KMS-11 (cell line): ENCODE measurements at regions not wholly inside any gene's neighbourhood (a gene's known extent, or its start where the extent isn't known, plus 50 kb on each side); places are given as distances from the start of the nearest gene placed in this dataset.

ENCODE experiments used
- H2AFZ ChIP-seq: fragments of 200-600 bp; sonication (generic); 2 replicates; pipeline ENCODE4 v1.6.1; 2016; ENCODE audit warnings: antibody characterized with exemption, mixed run types, low read depth
- H3K27ac ChIP-seq: fragments of 200-600 bp; sonication (generic); 2 replicates; pipeline ENCODE4 v1.6.1; 2016; ENCODE audit warnings: mild to moderate bottlenecking, mixed run types
- H3K27me3 ChIP-seq: fragments of 200-600 bp; sonication (generic); 2 replicates; pipeline ENCODE4 v1.6.1; 2017; ENCODE audit warnings: mild to moderate bottlenecking, low read depth, mixed run types, moderate library complexity; ENCODE audit not compliant: insufficient read depth
- H3K36me3 ChIP-seq: fragments of 200-600 bp; sonication (generic); 2 replicates; pipeline ENCODE4 v1.6.1; 2017; ENCODE audit warnings: mild to moderate bottlenecking, mixed run types; ENCODE audit not compliant: insufficient read depth
- H3K4me1 ChIP-seq: fragments of 200-600 bp; sonication (generic); 2 replicates; pipeline ENCODE4 v1.6.1; 2016; ENCODE audit warnings: mild to moderate bottlenecking, low read depth, mixed run types; ENCODE audit not compliant: poor library complexity, severe bottlenecking
- H3K4me2 ChIP-seq: fragments of 200-600 bp; sonication (generic); 2 replicates; pipeline ENCODE4 v1.7.0; 2016; ENCODE audit warnings: mild to moderate bottlenecking, mixed run types
- H3K4me3 ChIP-seq: fragments of 200-600 bp; sonication (generic); IDR thresholded peaks from 2 replicates; pipeline ENCODE4 v1.6.1; 2017; ENCODE audit warnings: low read depth, low read length, mixed read lengths; ENCODE audit not compliant: insufficient read depth
- H3K79me2 ChIP-seq: fragments of 200-600 bp; sonication (generic); 2 replicates; pipeline ENCODE4 v1.6.1; 2016; ENCODE audit warnings: low read depth, mixed run types; ENCODE audit not compliant: insufficient read depth
- H3K9ac ChIP-seq: fragments of 200-600 bp; sonication (generic); 2 replicates; pipeline ENCODE4 v1.6.1; 2016; ENCODE audit warnings: mild to moderate bottlenecking, mixed run types
- H4K20me1 ChIP-seq: fragments of 200-600 bp; sonication (generic); 2 replicates; pipeline ENCODE4 v1.6.1; 2016; ENCODE audit warnings: mild to moderate bottlenecking, mixed run types; ENCODE audit not compliant: insufficient read depth
- TF ChIP-seq, protein P1 (sequence below): fragments of 200-600 bp; sonication (generic); conservative IDR thresholded peaks from 2 replicates; pipeline ENCODE4 v1.6.1; 2017; ENCODE audit warnings: low read depth, mild to moderate bottlenecking, antibody characterized with exemption, low read length, moderate library complexity, mixed read lengths

DNA sequence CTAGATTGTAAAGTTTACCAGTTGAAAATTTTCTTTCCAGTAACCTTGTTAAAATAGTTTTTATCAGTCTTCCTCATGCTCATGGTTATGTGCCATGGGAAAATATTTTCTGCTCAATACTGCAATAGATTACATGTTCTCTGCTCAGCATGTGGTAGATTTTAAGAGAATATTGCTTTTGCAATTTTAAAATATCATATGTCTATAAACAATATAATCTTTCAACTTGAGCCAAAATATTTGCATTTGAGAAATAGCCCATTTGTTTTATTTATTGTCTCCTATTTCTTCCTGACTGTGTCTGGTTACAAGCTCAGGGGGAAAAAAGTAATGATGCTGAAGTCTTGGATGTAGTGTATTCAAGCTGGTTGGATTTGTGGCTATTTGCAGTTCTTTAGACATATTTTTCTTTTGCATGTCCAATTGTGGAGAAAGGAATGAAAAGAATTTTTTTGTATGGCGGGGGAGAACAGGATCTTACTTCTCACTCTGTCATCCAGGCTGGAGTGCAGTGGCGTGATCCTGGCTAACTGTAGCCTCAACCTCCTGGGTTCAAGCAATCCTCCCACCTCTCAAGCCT is 342.6 kb upstream of the NAV3 start:
- Histone ChIP-seq H3K4me3 (no peak overlapping the region), H3K4me1 (no peaks in the 10 kb centered on the region), H3K79me2 (no peaks in the 10 kb centered on the region), H2AFZ (no peak overlapping the region), H3K27ac (no peak overlapping the region), H3K4me2 (no peak overlapping the region), H4K20me1 (no peaks in the 10 kb centered on the region), H3K9ac (no peak overlapping the region), H3K27me3 (no peaks in the 10 kb centered on the region), H3K36me3 (no peaks in the 10 kb centered on the region)
- TF ChIP-seq, protein P1, sequence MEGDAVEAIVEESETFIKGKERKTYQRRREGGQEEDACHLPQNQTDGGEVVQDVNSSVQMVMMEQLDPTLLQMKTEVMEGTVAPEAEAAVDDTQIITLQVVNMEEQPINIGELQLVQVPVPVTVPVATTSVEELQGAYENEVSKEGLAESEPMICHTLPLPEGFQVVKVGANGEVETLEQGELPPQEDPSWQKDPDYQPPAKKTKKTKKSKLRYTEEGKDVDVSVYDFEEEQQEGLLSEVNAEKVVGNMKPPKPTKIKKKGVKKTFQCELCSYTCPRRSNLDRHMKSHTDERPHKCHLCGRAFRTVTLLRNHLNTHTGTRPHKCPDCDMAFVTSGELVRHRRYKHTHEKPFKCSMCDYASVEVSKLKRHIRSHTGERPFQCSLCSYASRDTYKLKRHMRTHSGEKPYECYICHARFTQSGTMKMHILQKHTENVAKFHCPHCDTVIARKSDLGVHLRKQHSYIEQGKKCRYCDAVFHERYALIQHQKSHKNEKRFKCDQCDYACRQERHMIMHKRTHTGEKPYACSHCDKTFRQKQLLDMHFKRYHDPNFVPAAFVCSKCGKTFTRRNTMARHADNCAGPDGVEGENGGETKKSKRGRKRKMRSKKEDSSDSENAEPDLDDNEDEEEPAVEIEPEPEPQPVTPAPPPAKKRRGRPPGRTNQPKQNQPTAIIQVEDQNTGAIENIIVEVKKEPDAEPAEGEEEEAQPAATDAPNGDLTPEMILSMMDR = no peak

DNA sequence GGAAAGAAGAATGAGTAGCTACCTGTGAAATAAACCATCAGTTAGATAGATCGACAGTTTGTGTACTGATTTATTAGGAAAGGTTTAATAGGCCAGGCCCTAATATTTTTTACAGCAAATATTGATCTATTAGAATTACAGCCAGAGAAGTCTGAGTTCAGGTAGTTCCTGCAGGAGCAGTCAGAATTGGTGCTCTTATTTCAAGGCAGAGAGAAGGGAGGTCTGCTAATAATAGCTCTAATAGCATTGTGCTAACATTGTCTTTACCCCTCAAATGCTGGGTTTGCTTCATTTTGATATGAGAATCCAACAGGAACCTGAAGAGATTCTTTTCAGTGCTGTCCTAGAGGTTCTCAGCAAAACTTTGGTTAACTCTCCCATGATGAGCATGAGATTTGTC is 343.8 kb upstream of the NAV3 start:
- no peak overlapping the region for H2AFZ ChIP-seq
- no peaks in the 10 kb centered on the region for H3K79me2 ChIP-seq
- no peaks in the 10 kb centered on the region for H3K27me3 ChIP-seq
- TF ChIP-seq, protein P1 = no peak
- H3K4me1 ChIP-seq = no peaks in the 10 kb centered on the region
- H4K20me1 ChIP-seq = no peaks in the 10 kb centered on the region
- H3K4me3 ChIP-seq = no peak overlapping the region
- no peak overlapping the region for H3K27ac ChIP-seq
- no peaks in the 10 kb centered on the region for H3K36me3 ChIP-seq
- H3K4me2 ChIP-seq = no peak overlapping the region
- no peak overlapping the region for H3K9ac ChIP-seq

DNA sequence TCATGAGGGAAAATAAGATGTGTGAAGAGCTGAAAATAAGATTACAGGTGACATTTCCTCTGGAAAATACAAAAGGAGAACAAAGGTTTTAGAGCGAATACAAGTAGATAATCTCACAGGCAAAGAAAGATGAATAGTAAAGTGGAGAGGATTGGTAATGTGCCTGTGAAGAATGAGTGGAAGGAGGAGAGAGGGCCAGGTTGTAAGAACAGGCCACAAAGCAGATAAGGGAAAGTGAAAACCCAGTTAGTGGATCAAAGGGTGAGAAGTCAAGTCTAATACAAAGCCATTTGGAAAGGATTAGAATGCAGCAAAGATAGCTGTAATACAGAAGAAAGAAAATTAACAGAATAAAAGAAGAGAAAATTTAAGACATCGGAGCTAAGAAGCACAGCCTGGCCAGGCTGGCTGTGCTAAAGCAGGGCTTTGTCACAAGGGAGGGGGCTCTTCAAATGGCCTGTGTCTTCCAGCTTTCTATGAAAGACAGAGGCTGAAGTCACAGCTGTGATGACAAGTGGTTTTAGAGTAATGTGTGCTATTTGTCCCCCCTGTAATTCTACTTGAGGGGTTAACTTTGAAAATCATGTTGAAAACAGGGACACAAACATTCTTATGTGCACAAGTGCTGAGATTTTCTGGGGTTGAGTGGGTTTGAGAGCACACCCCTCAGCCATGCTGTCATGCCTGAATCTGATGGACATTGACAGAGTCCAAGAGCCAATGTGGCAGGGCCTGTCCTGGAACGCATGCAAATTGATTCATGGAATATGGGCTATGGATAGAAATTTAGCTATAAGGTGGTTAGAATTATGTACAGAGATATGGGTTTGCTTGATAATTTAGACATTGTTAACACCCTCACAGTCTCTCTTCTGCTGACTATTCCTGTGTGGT is 344.5 kb upstream of the NAV3 start:
- H3K4me2 ChIP-seq = no peak overlapping the region
- TF ChIP-seq, protein P1 = no peak

DNA sequence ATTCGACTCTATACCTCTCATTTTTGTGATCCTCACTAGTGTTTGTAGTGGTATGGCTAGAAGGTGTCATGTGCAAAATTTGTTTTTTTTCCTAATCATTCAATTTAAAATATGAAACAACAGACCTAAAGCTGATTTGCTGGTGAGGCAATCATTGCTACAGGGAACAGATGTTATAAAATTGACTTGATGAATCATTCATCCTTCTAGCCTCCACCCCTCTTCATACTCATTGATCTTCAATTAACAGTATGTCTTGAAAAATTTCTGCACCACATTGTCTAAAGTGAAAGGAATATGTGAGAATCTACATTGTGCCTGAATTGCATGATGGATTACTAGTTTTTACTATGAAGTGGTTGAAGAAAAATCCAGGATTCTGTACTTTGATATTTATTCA is 349.0 kb upstream of the NAV3 start:
- Histone ChIP-seq H3K79me2 (no peaks in the 10 kb centered on the region), H3K27me3 (no peaks in the 10 kb centered on the region), H3K4me2 (no peak overlapping the region), H3K9ac (no peak overlapping the region), H2AFZ (no peak overlapping the region), H4K20me1 (no peaks in the 10 kb centered on the region), H3K36me3 (no peaks in the 10 kb centered on the region), H3K27ac (no peak overlapping the region), H3K4me1 (no peaks in the 10 kb centered on the region), H3K4me3 (no peak overlapping the region)
- TF ChIP-seq, protein P1 = no peak

More for the DNA sequence above, 344.5 kb upstream of the NAV3 start:
- Histone ChIP-seq H3K27ac (no peak overlapping the region), H3K4me3 (no peak overlapping the region), H3K79me2 (no peaks in the 10 kb centered on the region), H3K36me3 (no peaks in the 10 kb centered on the region), H3K27me3 (no peaks in the 10 kb centered on the region), H2AFZ (no peak overlapping the region), H3K4me1 (no peaks in the 10 kb centered on the region), H4K20me1 (no peaks in the 10 kb centered on the region), H3K9ac (no peak overlapping the region)
